Mesenchymal stem cell (in vitro differentiated cells and primary cell): ENCODE measurements at regions not wholly inside any gene's neighbourhood (a gene's known extent, or its start where the extent isn't known, plus 50 kb on each side); places are given as distances from the start of the nearest gene placed in this dataset.

Source experiments
- DNase-seq: peaks from one replicate; pipeline ENCODE4 v3.0.0-alpha.2; 2013
- H2AFZ ChIP-seq: one replicate; pipeline ENCODE4 v1.6.1; 2013; ENCODE audit warnings: low read depth, mild to moderate bottlenecking, control low read depth, inconsistent platforms, low read length, moderate library complexity
- H2AK5ac ChIP-seq: 2 replicates; pipeline ENCODE4 v1.6.1; 2013; ENCODE audit warnings: low read length, moderate library complexity, mild to moderate bottlenecking, inconsistent platforms; ENCODE audit not compliant: severe bottlenecking
- H2BK120ac ChIP-seq: one replicate; pipeline ENCODE4 v1.6.1; 2013; ENCODE audit warnings: low read depth, mild to moderate bottlenecking, inconsistent platforms, low read length, moderate library complexity
- H2BK12ac ChIP-seq, 2 experiments: one replicate each; pipeline ENCODE4 v1.6.1; 2013; ENCODE audit warnings: inconsistent platforms in 2 of 2, low read length in 2 of 2, mild to moderate bottlenecking in 2 of 2, moderate library complexity in 2 of 2, control low read depth in 1 of 2
- H2BK15ac ChIP-seq: one replicate; pipeline ENCODE4 v1.6.1; 2013; ENCODE audit warnings: mild to moderate bottlenecking, low read depth, inconsistent platforms; ENCODE audit not compliant: poor library complexity, severe bottlenecking
- H2BK5ac ChIP-seq: 2 replicates; pipeline ENCODE4 v1.6.1; 2013; ENCODE audit warnings: low read depth, mild to moderate bottlenecking, low read length, control low read depth, inconsistent platforms; ENCODE audit not compliant: poor library complexity, severe bottlenecking
- H3K14ac ChIP-seq, 2 experiments: one replicate each; pipeline ENCODE4 v1.6.1; 2013; ENCODE audit warnings: inconsistent platforms in 2 of 2, low read length in 2 of 2, control low read depth in 1 of 2, mild to moderate bottlenecking in 1 of 2, moderate library complexity in 1 of 2
- H3K18ac ChIP-seq, 2 experiments: one replicate each; pipeline ENCODE4 v1.6.1; 2013; ENCODE audit warnings: inconsistent platforms in 2 of 2, low read length in 2 of 2, control low read depth in 1 of 2, low read depth in 1 of 2, mild to moderate bottlenecking in 1 of 2
- H3K23ac ChIP-seq, 2 experiments: one replicate each; pipeline ENCODE4 v1.6.1; 2013; ENCODE audit warnings: inconsistent platforms in 2 of 2, low read length in 2 of 2, mild to moderate bottlenecking in 2 of 2, moderate library complexity in 2 of 2, control low read depth in 1 of 2
- H3K27ac ChIP-seq: 2 replicates; pipeline ENCODE4 v1.5.1; 2013; ENCODE audit warnings: mild to moderate bottlenecking, moderate library complexity, low read length, control low read depth, inconsistent platforms; ENCODE audit not compliant: poor library complexity, severe bottlenecking
- H3K27me3 ChIP-seq, 2 experiments: 2 replicates each; pipeline versions ENCODE4 v1.6.1 to v1.7.0; 2013; ENCODE audit warnings: low read length in 2 of 2, mild to moderate bottlenecking in 2 of 2, moderate library complexity in 2 of 2, control low read depth in 1 of 2, inconsistent platforms in 1 of 2; ENCODE audit not compliant: control insufficient read depth in 1 of 2, insufficient read depth in 1 of 2
- H3K36me3 ChIP-seq, 2 experiments: 2 replicates each; pipeline versions ENCODE4 v1.6.1 to v1.7.0; 2013; ENCODE audit warnings: low read length in 2 of 2, control low read depth in 1 of 2, inconsistent platforms in 1 of 2, low read depth in 1 of 2, mild to moderate bottlenecking in 1 of 2; ENCODE audit not compliant: insufficient read depth in 2 of 2, control insufficient read depth in 1 of 2
- H3K4ac ChIP-seq, 2 experiments: one replicate each; pipeline ENCODE4 v1.6.1; 2013; ENCODE audit warnings: inconsistent platforms in 2 of 2, low read length in 2 of 2, mild to moderate bottlenecking in 2 of 2, moderate library complexity in 2 of 2, control low read depth in 1 of 2, low read depth in 1 of 2
- H3K4me1 ChIP-seq: 2 replicates; pipeline ENCODE4 v1.6.1; 2013; ENCODE audit warnings: low read depth, low read length, control low read depth; ENCODE audit not compliant: control insufficient read depth, insufficient read depth
- H3K4me2 ChIP-seq: 2 replicates; pipeline ENCODE4 v1.6.1; 2013; ENCODE audit warnings: low read length, mild to moderate bottlenecking, inconsistent platforms; ENCODE audit not compliant: poor library complexity, severe bottlenecking
- H3K4me3 ChIP-seq, 2 experiments: 2 replicates each; pipeline versions ENCODE4 v1.5.1 to v1.7.0; 2013; ENCODE audit warnings: low read length in 2 of 2, mild to moderate bottlenecking in 2 of 2, control low read depth in 1 of 2, low read depth in 1 of 2; ENCODE audit not compliant: insufficient read depth in 1 of 2
- H3K79me1 ChIP-seq: replicated peaks from 2 replicates; pipeline ENCODE4 v1.6.1; 2013; ENCODE audit warnings: mild to moderate bottlenecking, control low read depth, low read length, inconsistent platforms; ENCODE audit not compliant: poor library complexity, severe bottlenecking
- H3K9ac ChIP-seq: 2 replicates; pipeline ENCODE4 v1.7.0; 2013; ENCODE audit warnings: mild to moderate bottlenecking, low read length, moderate library complexity
- H3K9me3 ChIP-seq: 2 replicates; pipeline ENCODE4 v1.7.0; 2013; ENCODE audit warnings: mild to moderate bottlenecking, low read length; ENCODE audit not compliant: control insufficient read depth
- H4K8ac ChIP-seq: one replicate; pipeline ENCODE4 v1.6.1; 2013; ENCODE audit warnings: inconsistent platforms, mild to moderate bottlenecking, low read length, moderate library complexity
- H4K91ac ChIP-seq: one replicate; pipeline ENCODE4 v1.6.1; 2013; ENCODE audit warnings: mild to moderate bottlenecking, low read length, inconsistent platforms
- WGBS: methylation state at CpG from one replicate; pipeline ENCODE4 v1.1.7; 2013; ENCODE audit warnings: mixed read lengths; 5-methylcytosine and 5-hydroxymethylcytosine counted together

GRCh38 chr18:56109757-56110156 is 521.8 kb upstream of the TCF4 start:
- Histone ChIP-seq H3K23ac (no peak overlapping the region), H2BK120ac (no peak overlapping the region), H3K4ac (no peak overlapping the region), H3K4me3 (peak overlapping the region in 1 of 2 experiments; percentile 13), H3K14ac (no peak overlapping the region), H2BK12ac (no peak overlapping the region), H3K4me2 (no peak overlapping the region), H3K4me1 (no peaks in the 10 kb centered on the region), H2AK5ac (no peak overlapping the region), H3K9me3 (peaks cover 12% of the 10 kb centered on the region), H3K79me1 (no peaks in the 10 kb centered on the region), H4K91ac (no peak overlapping the region), H2BK15ac (no peak overlapping the region), H3K9ac (no peak overlapping the region), H2BK5ac (no peak overlapping the region), H2AFZ (no peak overlapping the region), H3K36me3 (no peaks in the 10 kb centered on the region), H3K18ac (no peak overlapping the region), H3K27ac (no peak overlapping the region), H3K27me3 (no peaks in the 10 kb centered on the region), H4K8ac (no peak overlapping the region)
- peak; percentile 8 for DNase-seq
- WGBS, result 87% methylated on average over 5 of the region's 5 CpGs

GRCh38 chr18:56108478-56109367 is 520.7 kb upstream of the TCF4 start:
- Histone ChIP-seq H3K79me1 (no peaks in the 10 kb centered on the region), H3K4me1 (no peaks in the 10 kb centered on the region), H3K9ac (peak overlapping the region; percentile 85), H3K23ac (no peak overlapping the region), H3K27me3 (no peaks in the 10 kb centered on the region), H3K4ac (no peak overlapping the region), H2BK12ac (no peak overlapping the region), H3K18ac (no peak overlapping the region), H3K9me3 (peaks cover 22% of the 10 kb centered on the region), H3K27ac (no peak overlapping the region), H3K4me2 (no peak overlapping the region), H4K8ac (no peak overlapping the region), H2AK5ac (no peak overlapping the region), H2BK120ac (no peak overlapping the region), H2BK5ac (no peak overlapping the region), H4K91ac (no peak overlapping the region), H3K36me3 (no peaks in the 10 kb centered on the region), H3K14ac (no peak overlapping the region), H3K4me3 (peak overlapping the region in 1 of 2 experiments; percentile 65), H2BK15ac (no peak overlapping the region), H2AFZ (no peak overlapping the region)
- WGBS, result 100% methylated on average over 3 of the region's 4 CpGs
- no peak for DNase-seq

- H2AK5ac ChIP-seq, result no peak overlapping the region
- no peaks in the 10 kb centered on the region for H3K27me3 ChIP-seq
- H3K23ac ChIP-seq, result no peak overlapping the region
- H4K8ac ChIP-seq, result no peak overlapping the region
- no peak overlapping the region for H3K4ac ChIP-seq
- DNase-seq, result no peak
- H3K9me3 ChIP-seq, result peaks cover 29% of the 10 kb centered on the region
- no peak overlapping the region for H2BK120ac ChIP-seq
- peak overlapping the region in 1 of 2 experiments; percentile 65 for H3K4me3 ChIP-seq
- H3K36me3 ChIP-seq, result no peaks in the 10 kb centered on the region
- H2BK12ac ChIP-seq, result no peak overlapping the region
- no peaks in the 10 kb centered on the region for H3K79me1 ChIP-seq
- H3K14ac ChIP-seq, result no peak overlapping the region
- H4K91ac ChIP-seq, result no peak overlapping the region
- no peak overlapping the region for H3K27ac ChIP-seq
- no peak overlapping the region for H3K4me2 ChIP-seq
- no peak overlapping the region for H2BK5ac ChIP-seq
- H3K9ac ChIP-seq, result peak overlapping the region; percentile 85
- H2BK15ac ChIP-seq, result no peak overlapping the region
- no peak overlapping the region for H2AFZ ChIP-seq
- H3K4me1 ChIP-seq, result no peaks in the 10 kb centered on the region
- 85% methylated on average over 4 of the region's 5 CpGs for WGBS
- no peak overlapping the region for H3K18ac ChIP-seq
Measured at GRCh38 chr18:56107821-56108477, 520.0 kb upstream of the TCF4 start.

- Histone ChIP-seq H3K14ac (no peak overlapping the region), H3K4ac (no peak overlapping the region), H2BK12ac (no peak overlapping the region), H3K36me3 (no peaks in the 10 kb centered on the region), H3K18ac (no peak overlapping the region), H2BK5ac (no peak overlapping the region), H3K9ac (no peak overlapping the region), H3K4me1 (no peaks in the 10 kb centered on the region), H3K4me2 (no peak overlapping the region), H3K27ac (no peak overlapping the region), H3K9me3 (peaks cover 21% of the 10 kb centered on the region), H2BK15ac (no peak overlapping the region), H3K79me1 (no peaks in the 10 kb centered on the region), H3K4me3 (no peak overlapping the region), H4K91ac (no peak overlapping the region), H3K27me3 (no peaks in the 10 kb centered on the region), H4K8ac (no peak overlapping the region), H2AK5ac (no peak overlapping the region), H2BK120ac (no peak overlapping the region), H3K23ac (no peak overlapping the region), H2AFZ (no peak overlapping the region)
- no peak for DNase-seq
- 77% methylated on average over 5 of the region's 6 CpGs for WGBS
Measured at GRCh38 chr18:56100090-56100722, 512.2 kb upstream of the TCF4 start.
